WI38 (cell line): ENCODE measurements at regions not wholly inside any gene's neighbourhood (a gene's known extent, or its start where the extent isn't known, plus 50 kb on each side); places are given as distances from the start of the nearest gene placed in this dataset.

Experiments used
- H3K4me3 ChIP-seq: 2 replicates; pipeline ENCODE4 v1.5.1; 2011; ENCODE audit warnings: low read depth, mild to moderate bottlenecking, control low read depth, low read length
- CTCF ChIP-seq: IDR thresholded peaks from 2 replicates; pipeline ENCODE4 v1.5.1; 2012; ENCODE audit warnings: low read depth, mild to moderate bottlenecking, control low read depth, low read length

- no peak overlapping the region for H3K4me3 ChIP-seq
- no peak for TF ChIP-seq CTCF
Measured at GRCh38 chr13:72514146-72514545, 213.3 kb downstream of the MZT1 start.

GRCh38 chr13:72508392-72508791, 219.0 kb downstream of the MZT1 start:
- no peak for TF ChIP-seq CTCF
- H3K4me3 ChIP-seq: no peak overlapping the region

- no peak overlapping the region for H3K4me3 ChIP-seq
Measured at GRCh38 chr13:72507416-72508199, 219.8 kb downstream of the MZT1 start.

GRCh38 chr13:72506706-72507105, 220.7 kb downstream of the MZT1 start:
- no peak for TF ChIP-seq CTCF
- no peak overlapping the region for H3K4me3 ChIP-seq

More at GRCh38 chr13:72507416-72508199, 219.8 kb downstream of the MZT1 start:
- TF ChIP-seq CTCF: no peak

GRCh38 chr13:72505376-72505775, 222.1 kb downstream of the MZT1 start:
- no peak overlapping the region for H3K4me3 ChIP-seq
- TF ChIP-seq CTCF: no peak

- TF ChIP-seq CTCF: no peak
- H3K4me3 ChIP-seq: no peak overlapping the region
Measured at GRCh38 chr13:72504131-72504841, 223.1 kb downstream of the MZT1 start.

GRCh38 chr13:72500851-72501250, 226.6 kb downstream of the MZT1 start:
- no peak overlapping the region for H3K4me3 ChIP-seq
- no peak for TF ChIP-seq CTCF
